Fibroblast of skin of right biceps (primary cell): ENCODE measurements at regions not wholly inside any gene's neighbourhood (a gene's known extent, or its start where the extent isn't known, plus 50 kb on each side); places are given as distances from the start of the nearest gene placed in this dataset.

Experiments used
- DNase-seq: peaks from one replicate; pipeline ENCODE4 v3.0.0-alpha.2; 2013

DNA sequence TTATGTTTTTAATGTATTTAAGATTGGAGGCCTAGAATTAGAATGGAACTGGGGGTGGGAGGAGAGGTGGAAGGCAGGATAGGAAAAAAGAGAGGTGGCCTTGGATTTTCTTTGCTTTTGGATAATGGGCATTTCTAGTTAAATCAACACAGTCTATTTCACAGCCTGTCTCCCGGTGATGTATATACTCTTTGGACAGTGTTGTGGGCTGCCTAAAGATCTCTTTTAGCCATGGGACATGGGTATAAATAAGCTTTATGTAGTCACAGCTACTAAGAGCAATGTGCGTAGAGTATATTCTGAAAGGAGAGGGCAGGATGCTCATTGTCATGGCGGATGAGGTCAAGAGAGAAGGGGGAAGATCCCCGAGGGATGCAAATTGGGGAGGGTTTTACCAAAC lies 1084.4 kb upstream of the RBFOX1 start:
- DNase-seq: no peak

DNA sequence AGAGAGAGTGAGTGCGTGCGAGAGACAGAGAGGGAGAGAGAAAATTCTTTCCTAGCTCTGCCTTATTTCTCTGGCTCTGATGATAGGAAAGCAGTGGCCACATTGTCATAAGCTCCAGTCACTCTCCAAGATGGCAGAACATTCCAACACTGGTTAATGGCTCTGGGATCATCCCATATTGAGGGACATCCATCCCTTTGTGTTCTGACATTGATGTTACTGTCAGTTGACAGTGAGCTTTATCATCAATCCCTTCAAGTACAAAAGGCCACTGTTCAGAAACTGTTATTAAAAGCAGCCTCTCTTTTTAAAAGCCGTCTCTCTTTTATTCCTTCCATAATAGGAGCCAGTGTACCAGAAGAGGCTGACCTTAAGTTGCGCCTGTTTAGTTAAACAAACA lies 1084.9 kb upstream of the RBFOX1 start:
- DNase-seq: no peak

DNA sequence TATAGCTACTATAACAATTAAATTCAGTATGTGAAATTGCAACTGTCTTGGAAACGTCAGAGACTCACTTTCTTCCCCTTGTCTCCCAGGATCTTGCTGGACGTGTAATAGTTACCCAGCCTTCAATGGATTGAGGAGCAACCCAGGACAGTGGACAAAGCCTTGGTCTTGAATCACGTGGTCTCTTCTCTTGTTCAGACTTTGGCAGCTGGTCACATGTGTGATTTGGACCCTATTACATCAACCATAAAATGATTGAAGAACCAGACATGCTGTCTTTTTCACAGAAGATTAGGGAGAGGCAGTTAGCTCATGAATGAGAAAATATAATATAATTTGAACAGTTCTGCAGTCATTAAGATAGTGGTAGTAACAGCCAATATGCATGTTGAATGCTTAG lies 1085.5 kb upstream of the RBFOX1 start:
- no peak for DNase-seq

DNA sequence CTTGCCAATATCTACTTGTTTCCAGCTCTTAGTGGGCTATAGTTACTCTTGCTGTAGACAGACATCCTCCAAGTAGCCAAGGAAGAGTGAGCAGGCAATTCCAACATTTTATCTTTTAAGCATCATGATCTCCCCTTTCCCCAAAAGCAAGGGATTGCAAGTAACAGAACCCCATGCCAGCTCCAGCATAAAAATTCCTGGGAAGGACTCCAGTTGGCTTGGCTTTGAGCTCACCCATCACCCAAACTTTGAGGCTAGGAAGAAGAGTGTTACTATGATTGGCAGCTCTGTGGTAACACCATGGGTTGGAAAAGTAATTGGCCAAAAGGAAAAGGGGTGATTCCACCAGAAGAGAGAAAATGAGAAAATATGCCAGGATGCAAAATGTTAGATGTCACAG lies 1086.4 kb upstream of the RBFOX1 start:
- DNase-seq: no peak

DNA sequence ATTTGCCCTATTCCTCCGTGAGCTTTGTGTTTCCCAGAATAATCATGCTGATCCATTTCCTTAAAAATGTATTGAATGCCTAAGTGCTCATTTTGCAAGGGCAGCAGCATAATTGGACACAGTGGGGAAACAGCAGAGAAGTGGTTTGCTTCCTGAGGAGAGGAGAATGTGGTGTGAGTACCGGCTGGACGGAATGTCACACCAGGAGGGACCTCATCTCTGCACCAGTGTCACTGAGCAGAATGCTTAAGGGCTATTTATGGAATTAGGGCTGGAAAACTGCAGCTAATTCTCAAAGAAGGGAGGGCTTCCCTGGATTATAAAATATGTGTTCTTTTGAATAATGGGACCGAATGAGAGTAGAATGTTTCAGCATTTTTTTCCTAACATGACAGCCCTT lies 1100.6 kb upstream of the RBFOX1 start:
- no peak for DNase-seq

DNA sequence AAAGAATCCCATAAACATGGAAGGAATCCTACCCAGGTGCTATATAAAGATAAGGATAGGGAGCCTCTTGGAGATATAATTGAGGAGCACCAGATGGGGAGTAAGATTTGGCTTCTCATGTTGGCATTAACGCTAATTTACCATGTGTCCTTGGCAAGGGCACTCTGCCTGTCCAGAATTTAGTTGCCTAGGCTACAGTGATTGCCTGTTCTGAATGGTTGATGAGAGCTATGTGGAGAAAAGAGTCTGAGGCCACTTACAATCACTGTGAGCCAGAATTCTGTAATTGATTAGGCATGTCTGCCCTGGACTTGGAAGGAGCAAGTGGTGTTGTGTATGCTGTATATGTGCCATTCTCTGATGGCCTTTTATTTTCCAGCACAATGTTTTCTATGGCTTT lies 1101.2 kb upstream of the RBFOX1 start:
- DNase-seq: no peak

DNA sequence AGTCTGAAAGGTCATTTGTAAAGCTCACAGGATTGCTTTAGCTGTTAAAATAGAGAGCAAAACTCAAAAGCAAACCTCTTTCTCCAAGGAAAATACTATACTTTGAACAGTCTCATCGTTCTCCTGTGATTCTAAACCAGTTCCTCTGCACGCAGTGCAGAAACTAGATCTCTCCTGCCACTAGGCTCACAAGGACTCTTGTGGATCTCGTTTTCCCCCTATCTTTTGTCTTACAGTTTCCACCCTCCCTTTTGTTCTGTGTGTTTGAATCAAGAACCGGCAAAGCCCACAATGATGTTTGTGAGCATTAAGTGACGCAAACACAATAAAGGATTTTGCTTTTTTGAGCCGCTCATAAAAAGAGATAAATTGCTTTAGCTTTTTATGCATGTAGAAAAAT lies 1103.5 kb upstream of the RBFOX1 start:
- DNase-seq: no peak

DNA sequence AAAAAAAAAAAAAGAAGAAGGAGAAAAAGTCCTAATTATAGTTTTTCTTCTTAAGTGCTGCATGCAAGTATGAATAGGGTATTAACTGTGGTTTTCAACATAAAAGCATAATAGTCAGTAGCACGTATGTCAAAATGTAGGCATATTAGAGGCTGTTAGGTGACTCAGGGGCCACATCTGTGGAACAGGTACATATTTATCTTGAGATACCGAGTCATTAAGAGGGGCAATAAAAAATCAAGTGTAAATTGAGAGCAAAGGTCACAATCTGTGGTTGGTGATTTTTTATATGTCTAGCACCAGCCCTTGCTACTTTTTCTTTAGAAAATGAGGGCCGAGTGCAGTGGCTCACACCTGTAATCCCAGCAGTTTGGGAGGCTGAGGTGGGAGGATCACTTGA lies 1113.8 kb upstream of the RBFOX1 start:
- DNase-seq: no peak

DNA sequence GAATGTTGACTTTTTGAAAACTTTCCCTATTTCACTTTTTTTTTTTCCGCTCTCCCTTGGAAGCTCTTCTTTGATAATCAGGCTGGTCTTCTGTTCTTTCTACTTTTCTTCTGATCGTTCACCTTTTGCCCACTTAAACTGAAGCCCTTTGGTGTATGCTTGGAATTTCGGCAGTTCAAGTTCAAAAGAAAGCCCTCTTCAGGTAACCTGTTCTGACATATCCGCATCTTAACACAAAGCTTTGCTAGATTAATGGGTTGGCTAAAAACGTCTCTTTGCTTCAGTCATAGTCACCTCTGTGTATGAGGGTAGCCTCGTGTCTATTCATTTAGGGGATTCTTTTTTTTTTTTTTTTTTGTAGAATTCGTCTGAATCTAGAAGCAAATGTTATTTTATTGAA lies 1115.8 kb upstream of the RBFOX1 start:
- DNase-seq: no peak

DNA sequence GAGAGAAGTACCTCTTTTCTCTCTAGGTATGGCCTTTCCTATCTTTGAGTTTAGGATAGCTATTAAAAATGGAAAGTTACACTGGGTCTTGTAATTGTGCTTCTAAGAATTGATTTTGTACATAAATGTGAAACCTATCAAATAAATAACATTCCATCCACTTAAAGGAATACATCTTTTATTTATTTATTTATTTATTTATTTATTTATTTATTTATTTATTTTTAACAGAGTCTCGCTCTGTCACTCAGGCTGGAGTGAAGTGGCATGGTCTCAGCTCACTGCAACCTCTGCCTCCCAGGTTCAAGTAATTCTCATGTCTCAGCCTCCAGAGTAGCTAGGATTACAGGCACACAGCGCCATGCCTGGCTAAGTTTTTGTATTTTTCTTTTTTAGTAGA lies 1114.0 kb upstream of the EEF2KMT start:
- DNase-seq: no peak

DNA sequence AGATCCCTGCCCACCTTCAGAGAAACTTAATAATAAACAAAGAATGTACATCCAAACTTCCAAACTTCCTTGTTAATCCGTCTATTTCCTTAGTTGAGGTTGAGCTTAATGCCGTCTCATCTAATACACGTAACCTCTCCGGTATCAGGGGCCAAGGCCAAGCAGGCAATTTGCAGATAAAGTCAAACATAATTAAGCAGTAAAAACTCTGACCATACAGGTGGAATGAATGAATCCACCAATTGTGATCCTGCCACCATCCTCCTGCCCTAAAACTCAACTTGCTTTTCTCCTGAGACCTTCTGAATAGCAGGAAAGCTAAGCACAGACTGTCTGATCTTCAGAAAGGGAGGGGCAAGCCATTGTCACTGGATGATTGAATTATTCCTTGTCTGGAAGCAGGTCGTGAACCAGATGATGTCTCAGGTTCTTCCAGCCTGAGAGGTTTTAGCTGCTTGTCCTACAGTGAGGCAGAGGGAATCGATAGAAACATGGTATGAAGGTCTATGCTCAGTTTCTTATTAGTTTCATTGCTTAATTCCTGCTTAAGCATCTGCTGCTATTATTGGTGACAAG lies 1111.8 kb upstream of the EEF2KMT start:
- DNase-seq: no peak

DNA sequence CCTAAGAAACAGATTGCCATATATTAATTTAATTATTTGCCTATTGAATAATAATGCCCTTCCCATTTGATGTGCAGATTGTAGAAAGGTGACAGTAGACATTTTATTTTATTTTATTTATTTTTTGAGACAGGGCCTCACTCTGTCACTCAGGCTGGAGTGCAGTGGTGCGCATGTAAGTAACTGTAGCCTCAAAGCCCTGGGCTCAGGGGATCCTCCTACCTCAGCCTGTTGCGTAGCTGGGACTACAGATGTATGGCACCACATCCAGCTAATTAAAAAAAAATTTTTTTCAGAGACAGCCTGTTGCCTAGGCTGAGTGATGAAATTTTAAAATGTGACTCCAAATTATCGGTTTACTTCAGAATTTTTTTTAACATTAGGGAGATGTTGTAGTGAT lies 1110.0 kb upstream of the EEF2KMT start:
- DNase-seq: no peak

DNA sequence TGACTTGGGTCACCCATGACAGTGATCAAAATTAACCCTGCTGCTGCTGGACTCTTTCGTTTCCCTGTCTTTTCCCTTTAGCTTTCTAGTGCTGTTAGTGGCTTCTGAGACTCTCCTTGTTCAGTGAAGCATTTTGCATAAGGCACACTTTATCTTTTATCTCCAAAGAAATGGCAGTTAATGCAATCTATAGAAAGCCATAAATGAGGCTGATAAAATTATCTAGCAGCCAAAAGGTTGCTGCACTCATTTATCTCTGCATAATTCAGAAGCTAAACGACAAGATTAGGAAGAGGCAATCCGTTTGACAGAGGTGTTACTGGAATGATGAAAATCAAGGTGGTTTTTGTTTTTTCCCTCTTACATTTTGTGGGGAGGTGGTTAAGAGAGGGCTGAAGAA lies 1109.5 kb upstream of the EEF2KMT start:
- DNase-seq: no peak

DNA sequence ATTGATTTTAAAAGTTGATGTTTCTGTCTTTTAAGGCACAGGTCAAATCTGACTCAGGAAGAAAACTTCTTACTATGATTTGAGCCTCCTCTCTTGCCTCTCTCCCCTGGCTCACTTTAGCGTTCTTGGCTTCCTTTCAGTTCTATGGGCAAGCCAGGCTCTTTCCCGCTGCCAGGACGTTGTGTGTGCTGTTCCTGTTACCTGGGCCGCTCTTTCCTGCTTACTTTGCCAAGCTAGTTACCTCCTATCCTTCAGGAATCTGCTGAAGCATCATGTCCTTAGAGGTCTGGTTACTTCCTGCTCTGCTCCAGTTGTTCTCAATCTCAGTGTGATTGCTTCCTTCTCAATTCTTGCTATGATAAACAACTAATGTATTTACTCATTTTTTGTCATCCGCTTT lies 1108.5 kb upstream of the EEF2KMT start:
- no peak for DNase-seq

DNA sequence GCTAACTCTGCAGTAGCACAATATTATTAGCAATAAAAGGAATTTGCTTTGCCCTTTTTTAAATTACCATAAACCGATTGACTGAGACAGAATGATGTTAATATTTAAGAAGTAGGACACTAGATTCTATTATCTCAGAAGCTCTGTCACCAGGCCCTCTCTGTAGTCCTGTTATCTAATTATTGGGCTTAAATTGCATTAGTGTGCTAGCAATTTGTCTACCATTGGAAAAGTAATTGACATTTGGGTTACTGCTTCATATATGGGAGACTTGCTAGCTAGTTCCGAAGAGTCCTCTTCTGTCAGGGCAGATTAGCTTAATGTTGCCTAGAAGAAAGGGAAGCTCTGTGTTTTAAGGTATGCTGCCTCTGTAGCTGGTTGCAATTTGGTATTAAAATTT lies 1107.3 kb upstream of the EEF2KMT start:
- no peak for DNase-seq

DNA sequence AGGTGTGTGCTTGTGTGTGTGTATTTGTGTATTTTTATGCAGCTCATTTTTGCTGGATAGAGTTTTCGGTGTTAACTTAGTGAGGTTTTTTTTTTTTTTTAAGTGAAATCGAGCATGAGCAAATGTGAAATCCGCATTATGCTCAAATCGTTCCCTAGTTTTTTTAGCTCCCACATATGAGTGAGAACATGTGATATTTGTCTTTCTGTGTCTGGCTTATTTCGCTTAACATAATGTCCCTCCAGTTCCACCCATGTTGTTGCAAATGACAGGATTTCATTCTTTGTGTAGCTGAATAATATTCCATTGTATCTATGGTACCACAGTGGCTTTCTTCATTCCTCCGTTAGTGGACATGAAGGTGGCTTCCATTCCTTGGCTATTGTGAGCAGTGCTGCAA lies 1103.3 kb upstream of the EEF2KMT start:
- no peak for DNase-seq

DNA sequence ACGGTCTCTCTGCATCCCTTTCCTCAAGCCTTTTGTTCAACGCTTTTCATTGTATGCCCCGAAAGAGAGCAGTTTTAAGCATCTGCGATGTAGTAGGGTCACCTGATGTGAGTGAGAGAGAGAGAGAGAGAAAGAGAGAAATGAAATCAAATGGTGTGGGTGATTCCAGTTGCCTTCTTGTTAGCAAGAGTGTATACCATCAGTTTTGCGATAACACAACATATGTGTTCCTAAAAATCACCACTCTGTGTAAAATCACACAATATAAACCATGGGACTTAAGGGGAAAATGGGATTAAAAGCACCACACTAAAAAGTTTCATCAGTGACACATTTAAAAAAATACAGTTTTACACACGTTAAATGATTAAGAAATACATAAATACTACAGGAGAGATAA lies 1102.7 kb upstream of the EEF2KMT start:
- no peak for DNase-seq

DNA sequence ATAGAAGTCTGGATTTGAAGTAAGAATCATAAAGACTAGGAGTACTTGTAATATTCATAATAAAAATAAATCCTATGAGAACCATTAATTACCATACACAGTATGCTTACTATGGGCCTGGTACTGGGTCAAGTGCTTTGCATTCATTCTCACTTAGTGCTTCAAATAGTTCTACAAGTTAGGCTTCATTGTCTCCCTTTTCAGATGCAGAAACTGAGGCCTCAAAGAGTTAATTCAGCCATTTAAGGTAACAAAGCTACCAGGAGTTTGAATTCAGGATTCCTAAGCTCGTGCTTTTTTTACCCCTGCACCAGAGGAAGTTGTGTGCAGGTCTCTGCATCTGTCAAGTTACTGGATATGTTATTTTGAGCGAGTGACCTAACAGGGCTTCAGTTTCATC lies 1098.4 kb upstream of the EEF2KMT start:
- no peak for DNase-seq

DNA sequence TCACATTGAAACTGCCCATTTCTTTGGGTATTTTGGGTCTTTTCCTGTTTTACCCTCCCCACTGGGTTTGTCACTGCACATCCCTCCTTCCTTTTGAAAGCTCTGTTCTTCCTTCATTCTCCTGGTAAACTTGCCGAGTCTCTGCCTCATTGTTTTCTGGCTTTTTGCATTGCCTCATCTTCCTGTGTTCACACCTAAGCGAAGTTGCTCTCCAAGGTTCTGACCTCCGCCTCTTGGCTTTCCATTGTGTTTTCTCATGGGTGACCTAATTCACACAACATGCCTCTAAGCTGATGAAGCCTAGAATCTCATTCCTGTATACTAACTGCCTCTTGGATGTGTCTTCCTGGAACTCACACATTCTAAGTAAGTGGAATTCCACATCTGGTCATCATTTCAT lies 1096.1 kb upstream of the EEF2KMT start:
- no peak for DNase-seq

DNA sequence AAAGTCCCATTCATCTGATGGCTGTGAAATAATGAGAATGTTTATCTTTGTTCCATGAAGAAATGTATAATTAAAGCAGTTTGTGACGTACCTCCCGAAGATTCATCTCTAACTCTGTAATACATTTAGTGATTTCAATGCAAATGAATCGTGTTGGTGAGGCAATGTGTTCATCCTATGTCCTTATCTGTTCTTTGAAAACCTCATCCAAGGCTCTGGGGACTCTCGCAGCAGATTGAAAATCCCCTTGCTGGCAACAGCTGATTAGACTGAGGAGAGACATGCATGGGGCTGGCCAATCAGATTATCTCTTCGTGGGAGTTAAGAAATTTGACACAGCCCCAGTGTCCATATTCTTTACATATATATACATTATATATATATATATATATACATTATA lies 1095.4 kb upstream of the EEF2KMT start:
- DNase-seq: no peak

DNA sequence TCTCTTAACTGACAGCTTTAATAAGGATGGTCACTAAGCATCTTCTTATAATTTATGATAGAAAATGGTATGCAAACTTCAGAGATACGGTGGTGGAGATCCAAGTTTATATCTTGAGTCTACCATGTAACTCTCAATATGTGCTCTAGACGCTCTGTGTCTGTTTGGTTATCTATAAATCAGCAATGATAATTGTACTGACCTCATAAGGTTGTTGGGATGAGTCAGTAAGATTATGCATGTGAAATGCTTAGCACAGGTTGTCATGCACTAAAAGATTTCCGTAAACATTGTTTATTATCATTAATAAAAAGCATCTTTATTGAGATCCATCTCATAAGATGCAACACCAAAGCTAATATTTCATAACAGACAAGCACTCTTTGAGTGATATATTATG lies 1094.9 kb upstream of the EEF2KMT start:
- DNase-seq: no peak

DNA sequence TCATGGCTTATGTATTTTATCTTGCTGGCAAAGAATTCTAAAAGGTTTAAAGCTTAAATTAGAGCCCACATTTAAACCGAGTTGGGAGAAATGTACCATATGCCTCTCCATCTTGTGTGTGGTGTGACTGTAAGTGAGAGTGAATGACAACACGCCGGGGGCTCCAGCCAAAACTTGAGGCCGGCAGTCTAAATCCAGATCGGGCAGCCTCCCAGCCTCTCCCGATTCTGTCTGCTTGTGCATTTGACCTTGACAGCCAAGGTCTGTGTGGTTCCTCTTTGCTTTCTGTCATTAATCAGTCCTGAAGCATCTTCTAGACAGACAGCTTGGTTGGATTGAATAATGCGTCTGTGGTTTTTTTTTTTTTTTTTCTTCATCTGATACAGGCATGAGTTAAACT lies 1093.2 kb upstream of the EEF2KMT start:
- DNase-seq: no peak

DNA sequence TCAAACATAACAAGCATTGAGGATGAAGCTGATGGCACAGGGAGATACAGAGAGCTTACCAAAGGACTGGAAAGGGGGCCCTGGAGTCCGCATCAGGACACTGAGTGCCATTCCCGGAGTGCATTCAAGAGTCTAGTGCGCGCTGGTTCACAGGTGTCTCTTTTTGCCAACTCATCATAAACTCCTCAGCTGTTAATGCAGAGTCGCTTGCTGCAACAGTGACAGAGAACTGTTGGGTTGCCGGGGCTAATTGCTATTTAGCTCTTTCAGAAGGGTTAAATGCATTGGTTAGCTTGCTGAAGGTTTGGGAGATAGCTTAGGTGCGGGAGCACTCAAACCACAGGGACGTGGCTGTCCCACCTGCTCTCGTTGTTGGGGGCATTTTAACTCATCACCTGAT lies 1091.6 kb upstream of the EEF2KMT start:
- no peak for DNase-seq

DNA sequence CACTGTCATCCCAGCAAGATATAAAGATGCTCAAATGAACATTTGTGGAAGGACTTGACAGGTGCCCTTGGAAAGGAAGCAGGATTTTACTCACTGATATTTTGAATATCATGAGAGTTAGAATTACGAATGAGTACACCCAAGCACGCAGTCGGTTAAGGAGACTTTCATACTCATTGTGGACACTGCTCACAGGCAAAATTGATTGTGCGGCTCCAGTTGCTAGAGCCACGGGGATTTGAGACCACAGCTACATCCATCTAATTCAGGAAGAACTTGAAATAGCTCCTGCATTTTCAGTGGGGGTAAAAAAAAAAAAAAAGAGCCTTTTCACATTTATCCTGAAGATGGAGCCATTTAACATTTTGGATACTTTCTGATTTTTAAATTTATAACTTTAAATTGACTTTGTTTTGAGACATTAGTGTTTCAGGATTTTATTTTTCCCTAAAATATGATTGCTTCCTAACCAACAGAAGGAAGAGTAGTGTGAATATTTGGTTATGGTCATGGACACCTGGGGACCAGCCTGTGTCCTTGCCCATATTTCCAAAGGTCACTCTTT lies 1080.1 kb upstream of the EEF2KMT start:
- no peak for DNase-seq

DNA sequence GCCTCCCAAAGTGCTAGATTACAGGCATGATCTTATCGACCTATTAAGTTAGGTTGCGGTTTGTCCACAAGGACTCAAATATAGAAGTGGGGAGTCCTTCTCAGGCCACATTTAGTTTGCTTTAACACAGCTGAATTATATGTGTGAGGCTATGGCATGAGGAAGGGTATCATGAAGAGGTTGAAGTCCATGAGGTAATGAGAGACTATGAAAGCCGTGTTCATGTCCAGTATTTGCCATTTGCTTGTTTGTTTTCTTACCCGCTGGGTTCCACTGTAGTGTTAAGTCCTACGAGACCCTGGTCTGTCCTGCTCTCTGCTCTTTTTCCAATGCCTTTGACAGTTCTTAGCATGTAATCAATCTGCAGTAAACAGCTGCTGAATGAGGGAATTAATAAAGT lies 1072.4 kb upstream of the EEF2KMT start:
- DNase-seq: no peak
